ENCODE measurements at regions not wholly inside any gene's neighbourhood (a gene's known extent, or its start where the extent isn't known, plus 50 kb on each side); places are given as distances from the start of the nearest gene placed in this dataset.

- Histone ChIP-seq H3K27ac (no peak overlapping the region), H3K4me3 (ENCODE audit: low read depth, low read length) (no peak overlapping the region), H3K36me3 (no peaks in the 10 kb centered on the region), H3K9me3 (ENCODE audit: severe bottlenecking) (no peaks in the 10 kb centered on the region), H3K27me3 (ENCODE audit: insufficient read depth, low read depth, severe bottlenecking) (peaks cover 45% of the 10 kb centered on the region)
- TF ChIP-seq CTCF (IDR thresholded peaks at IDR 0.05; ENCODE audit: low read depth, low read length), result no peak
- no peak for DNase-seq
Measured at GRCh38 chr2:104465981-104466380, 387.9 kb upstream of the POU3F3 start.

- no peaks in the 10 kb centered on the region for H3K9me3 ChIP-seq (ENCODE audit: severe bottlenecking)
- no peak for DNase-seq
- no peaks in the 10 kb centered on the region for H3K36me3 ChIP-seq
- no peak for TF ChIP-seq CTCF (IDR thresholded peaks at IDR 0.05; ENCODE audit: low read depth, low read length)
- H3K4me3 ChIP-seq (ENCODE audit: low read depth, low read length), result no peak overlapping the region
- peaks cover 44% of the 10 kb centered on the region for H3K27me3 ChIP-seq (ENCODE audit: insufficient read depth, low read depth, severe bottlenecking)
- H3K27ac ChIP-seq, result no peak overlapping the region
Measured at GRCh38 chr2:104468846-104469245, 385.1 kb upstream of the POU3F3 start.

GRCh38 chr2:104472076-104472475 is 381.8 kb upstream of the POU3F3 start:
- Histone ChIP-seq H3K27ac (no peak overlapping the region), H3K27me3 (ENCODE audit: insufficient read depth, low read depth, severe bottlenecking) (peaks cover 62% of the 10 kb centered on the region), H3K9me3 (ENCODE audit: severe bottlenecking) (no peaks in the 10 kb centered on the region), H3K4me3 (ENCODE audit: low read depth, low read length) (no peak overlapping the region), H3K36me3 (no peaks in the 10 kb centered on the region)
- DNase-seq, result no peak
- TF ChIP-seq CTCF (IDR thresholded peaks at IDR 0.05; ENCODE audit: low read depth, low read length), result no peak

GRCh38 chr2:104473546-104473945 is 380.4 kb upstream of the POU3F3 start:
- Histone ChIP-seq H3K27me3 (ENCODE audit: insufficient read depth, low read depth, severe bottlenecking) (peaks cover 68% of the 10 kb centered on the region), H3K27ac (no peak overlapping the region), H3K9me3 (ENCODE audit: severe bottlenecking) (no peaks in the 10 kb centered on the region), H3K4me3 (ENCODE audit: low read depth, low read length) (no peak overlapping the region), H3K36me3 (no peaks in the 10 kb centered on the region)
- TF ChIP-seq CTCF (IDR thresholded peaks at IDR 0.05; ENCODE audit: low read depth, low read length), result no peak
- DNase-seq, result no peak

GRCh38 chr2:104474716-104475115 is 379.2 kb upstream of the POU3F3 start:
- no peaks in the 10 kb centered on the region for H3K9me3 ChIP-seq (ENCODE audit: severe bottlenecking)
- DNase-seq, result no peak
- H3K27me3 ChIP-seq (ENCODE audit: insufficient read depth, low read depth, severe bottlenecking), result peaks cover 71% of the 10 kb centered on the region
- H3K4me3 ChIP-seq (ENCODE audit: low read depth, low read length), result no peak overlapping the region
- no peak for TF ChIP-seq CTCF (IDR thresholded peaks at IDR 0.05; ENCODE audit: low read depth, low read length)
- H3K27ac ChIP-seq, result no peak overlapping the region
- no peaks in the 10 kb centered on the region for H3K36me3 ChIP-seq

GRCh38 chr2:104476075-104476474 is 377.8 kb upstream of the POU3F3 start:
- Histone ChIP-seq H3K9me3 (ENCODE audit: severe bottlenecking) (no peaks in the 10 kb centered on the region), H3K27me3 (ENCODE audit: insufficient read depth, low read depth, severe bottlenecking) (peaks cover 72% of the 10 kb centered on the region), H3K4me3 (ENCODE audit: low read depth, low read length) (no peak overlapping the region), H3K27ac (no peak overlapping the region), H3K36me3 (no peaks in the 10 kb centered on the region)
- DNase-seq, result no peak
- TF ChIP-seq CTCF (IDR thresholded peaks at IDR 0.05; ENCODE audit: low read depth, low read length), result no peak
